HUES64 (cell line): ENCODE measurements at regions not wholly inside any gene's neighbourhood (a gene's known extent, or its start where the extent isn't known, plus 50 kb on each side); places are given as distances from the start of the nearest gene placed in this dataset.
A peak's percentile ranks its signal among the peaks of the same experiment; 100 is the strongest.

ENCODE experiments used
- H3K27ac ChIP-seq: 2 replicates; pipeline ENCODE4 v1.7.0; 2013; ENCODE audit warnings: low read depth, low read length, inconsistent platforms
- H3K27me3 ChIP-seq: 2 replicates; pipeline ENCODE4 v1.6.1; 2013; ENCODE audit warnings: mild to moderate bottlenecking, low read length; ENCODE audit not compliant: insufficient read depth
- H3K36me3 ChIP-seq: 2 replicates; pipeline ENCODE4 v1.6.1; 2013; ENCODE audit warnings: mild to moderate bottlenecking, low read length; ENCODE audit not compliant: insufficient read depth
- H3K4me1 ChIP-seq: 2 replicates; pipeline ENCODE4 v1.6.1; 2013; ENCODE audit warnings: mild to moderate bottlenecking, low read length, moderate library complexity; ENCODE audit not compliant: insufficient read depth
- H3K4me3 ChIP-seq: 2 replicates; pipeline ENCODE4 v1.5.1; 2013; ENCODE audit warnings: mild to moderate bottlenecking, low read length, moderate library complexity
- H3K9ac ChIP-seq: 2 replicates; pipeline ENCODE4 v1.6.1; 2013; ENCODE audit warnings: mild to moderate bottlenecking, low read depth, low read length
- H3K9me3 ChIP-seq: 2 replicates; pipeline ENCODE4 v1.6.1; 2013; ENCODE audit warnings: low read depth, low read length; ENCODE audit not compliant: insufficient read depth
- WGBS: fragments of 150-250, 120-280 bp; methylation state at CpG from one replicate; pipeline ENCODE4 v1.1.7; 2013; ENCODE audit warnings: missing lambda C conversion rate; 5-methylcytosine and 5-hydroxymethylcytosine counted together

GRCh38 chr3:115500795-115501194 is 122.5 kb upstream of the GAP43 start:
- 93% methylated on average over 2 of the region's 2 CpGs for WGBS
- H3K36me3 ChIP-seq, result no peaks in the 10 kb centered on the region
- H3K27ac ChIP-seq, result no peak overlapping the region
- peaks cover 3% of the 10 kb centered on the region for H3K9me3 ChIP-seq
- H3K9ac ChIP-seq, result no peak overlapping the region
- H3K27me3 ChIP-seq, result no peaks in the 10 kb centered on the region
- H3K4me3 ChIP-seq, result no peak overlapping the region
- H3K4me1 ChIP-seq, result peaks cover 11% of the 10 kb centered on the region; the same call in 1 of the 2 replicates

- H3K27ac ChIP-seq, result no peak overlapping the region
- H3K36me3 ChIP-seq, result no peaks in the 10 kb centered on the region
- no peak overlapping the region for H3K9ac ChIP-seq
- H3K4me3 ChIP-seq, result no peak overlapping the region
- peaks cover 6% of the 10 kb centered on the region for H3K9me3 ChIP-seq
- 93% methylated on average over 3 of the region's 4 CpGs for WGBS
- no peaks in the 10 kb centered on the region for H3K27me3 ChIP-seq
- H3K4me1 ChIP-seq, result peaks cover 11% of the 10 kb centered on the region; the same call in 1 of the 2 replicates
These were observed 121.2 kb upstream of the GAP43 start for GRCh38 chr3:115502128-115502527.

DNA sequence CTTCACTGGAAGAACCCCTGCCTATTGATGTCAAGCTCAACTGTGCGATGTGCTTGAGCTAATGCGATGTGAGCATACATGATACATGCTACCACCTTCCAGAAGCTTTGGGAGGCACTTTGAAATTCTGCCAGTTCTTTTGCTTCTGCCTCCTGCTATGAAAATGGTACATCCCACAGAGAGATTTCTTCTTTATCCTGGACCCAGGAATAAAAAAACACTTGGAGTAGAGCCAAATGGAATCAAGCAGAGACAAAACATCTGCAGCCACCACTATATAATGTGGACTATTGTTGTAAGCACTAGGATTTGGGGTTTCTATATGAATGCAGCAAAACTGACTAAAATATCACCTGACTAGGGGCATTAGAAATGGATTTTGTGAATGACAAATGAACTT is 119.9 kb upstream of the GAP43 start:
- H3K4me1 ChIP-seq, result peaks cover 8% of the 10 kb centered on the region; the same call in 1 of the 2 replicates
- H3K4me3 ChIP-seq, result no peak overlapping the region
- no peaks in the 10 kb centered on the region for H3K27me3 ChIP-seq

GRCh38 chr3:115508562-115508961 is 114.7 kb upstream of the GAP43 start:
- 90% methylated on average over 2 of the region's 2 CpGs for WGBS
- Histone ChIP-seq H3K36me3 (no peaks in the 10 kb centered on the region), H3K4me3 (no peak overlapping the region), H3K27ac (no peak overlapping the region), H3K4me1 (peaks cover 14% of the 10 kb centered on the region), H3K27me3 (no peaks in the 10 kb centered on the region), H3K9me3 (peaks cover 6% of the 10 kb centered on the region), H3K9ac (no peak overlapping the region)

More for the DNA sequence above, 119.9 kb upstream of the GAP43 start:
- WGBS, result 94% methylated on average over 2 of the region's 2 CpGs
- H3K9me3 ChIP-seq, result peaks cover 6% of the 10 kb centered on the region
- no peak overlapping the region for H3K9ac ChIP-seq
- no peak overlapping the region for H3K27ac ChIP-seq
- no peaks in the 10 kb centered on the region for H3K36me3 ChIP-seq

DNA sequence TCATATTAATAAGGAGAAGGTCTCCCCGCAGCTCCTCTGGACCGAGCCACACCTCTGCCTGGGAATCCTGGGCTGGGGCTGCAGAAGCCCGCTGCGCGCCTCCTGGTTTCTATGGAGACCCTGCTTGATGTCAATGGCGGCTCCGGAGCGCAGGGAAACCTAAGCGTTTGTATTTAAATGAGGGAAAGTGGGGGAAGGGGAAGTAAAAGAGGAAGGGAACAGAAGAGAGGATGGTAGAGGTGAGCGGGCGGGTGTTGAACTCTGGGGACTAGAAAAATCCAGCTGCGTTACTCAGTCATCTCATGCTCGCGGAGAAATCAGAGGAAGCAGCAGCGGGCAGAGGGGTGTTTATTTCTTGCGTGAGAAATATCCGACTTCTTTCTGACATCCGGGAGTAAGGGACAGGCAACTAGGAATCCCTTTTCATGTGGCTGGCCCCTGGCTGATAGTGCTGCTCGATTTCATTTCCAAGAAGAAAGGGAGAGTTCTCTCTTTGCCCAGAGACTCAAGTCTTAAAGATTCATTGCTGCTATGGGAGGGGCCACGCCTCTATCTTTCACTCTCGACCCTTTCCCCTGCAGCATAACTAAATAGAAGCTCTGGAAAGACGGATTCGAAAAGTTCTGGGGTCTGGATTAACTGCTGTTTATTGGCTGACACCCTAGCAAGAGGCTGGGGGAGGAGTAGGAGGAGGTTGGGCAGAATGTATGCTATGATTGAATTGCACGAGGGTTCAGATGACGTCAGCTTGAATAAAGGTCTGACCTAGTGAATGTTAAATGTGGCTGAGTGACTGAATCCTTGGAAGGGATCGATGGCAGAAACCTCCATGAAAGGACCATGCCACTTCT is 110.5 kb upstream of the GAP43 start:
- 2% methylated on average over 26 of the region's 26 CpGs for WGBS
- Histone ChIP-seq H3K4me1 (peaks cover 25% of the 10 kb centered on the region), H3K9me3 (no peaks in the 10 kb centered on the region), H3K36me3 (no peaks in the 10 kb centered on the region), H3K27me3 (no peaks in the 10 kb centered on the region), H3K9ac (peak overlapping the region; percentile 82), H3K4me3 (peak overlapping the region; percentile 66), H3K27ac (peak overlapping the region; percentile 89)

DNA sequence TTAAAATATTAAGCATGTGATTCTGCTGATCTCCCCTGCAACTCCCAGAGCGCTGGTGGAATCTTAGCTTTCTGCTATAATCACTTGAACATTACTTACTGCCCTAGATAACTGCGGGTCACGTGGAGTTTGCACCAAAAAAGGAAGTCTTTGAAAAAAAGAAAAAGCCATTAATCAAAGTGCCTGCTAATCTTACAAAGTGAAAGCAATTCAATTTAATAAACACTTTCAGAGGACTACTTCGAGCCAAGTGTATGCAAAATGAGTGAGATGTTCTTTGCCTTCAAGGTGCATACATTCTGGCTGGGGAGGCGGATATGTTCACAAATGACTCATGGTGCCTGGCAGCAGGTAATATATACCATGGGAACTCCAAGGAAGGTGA is 109.9 kb upstream of the GAP43 start:
- 78% methylated on average over 5 of the region's 5 CpGs for WGBS
- H3K4me3 ChIP-seq, result peak overlapping the region; percentile 66
- peaks cover 31% of the 10 kb centered on the region for H3K4me1 ChIP-seq
- no peaks in the 10 kb centered on the region for H3K27me3 ChIP-seq
- H3K9me3 ChIP-seq, result no peaks in the 10 kb centered on the region
- no peaks in the 10 kb centered on the region for H3K36me3 ChIP-seq
- H3K9ac ChIP-seq, result peak overlapping the region; percentile 82; the same call in 1 of the 2 replicates
- H3K27ac ChIP-seq, result peak overlapping the region; percentile 89; the same call in 1 of the 2 replicates

GRCh38 chr3:115517457-115518050 is 105.8 kb upstream of the GAP43 start:
- H3K4me3 ChIP-seq, result no peak overlapping the region
- 86% methylated on average over 2 of the region's 3 CpGs for WGBS
- H3K27ac ChIP-seq, result no peak overlapping the region
- H3K36me3 ChIP-seq, result no peaks in the 10 kb centered on the region
- no peaks in the 10 kb centered on the region for H3K27me3 ChIP-seq
- H3K9ac ChIP-seq, result no peak overlapping the region
- H3K4me1 ChIP-seq, result peaks cover 29% of the 10 kb centered on the region
- H3K9me3 ChIP-seq, result no peaks in the 10 kb centered on the region

DNA sequence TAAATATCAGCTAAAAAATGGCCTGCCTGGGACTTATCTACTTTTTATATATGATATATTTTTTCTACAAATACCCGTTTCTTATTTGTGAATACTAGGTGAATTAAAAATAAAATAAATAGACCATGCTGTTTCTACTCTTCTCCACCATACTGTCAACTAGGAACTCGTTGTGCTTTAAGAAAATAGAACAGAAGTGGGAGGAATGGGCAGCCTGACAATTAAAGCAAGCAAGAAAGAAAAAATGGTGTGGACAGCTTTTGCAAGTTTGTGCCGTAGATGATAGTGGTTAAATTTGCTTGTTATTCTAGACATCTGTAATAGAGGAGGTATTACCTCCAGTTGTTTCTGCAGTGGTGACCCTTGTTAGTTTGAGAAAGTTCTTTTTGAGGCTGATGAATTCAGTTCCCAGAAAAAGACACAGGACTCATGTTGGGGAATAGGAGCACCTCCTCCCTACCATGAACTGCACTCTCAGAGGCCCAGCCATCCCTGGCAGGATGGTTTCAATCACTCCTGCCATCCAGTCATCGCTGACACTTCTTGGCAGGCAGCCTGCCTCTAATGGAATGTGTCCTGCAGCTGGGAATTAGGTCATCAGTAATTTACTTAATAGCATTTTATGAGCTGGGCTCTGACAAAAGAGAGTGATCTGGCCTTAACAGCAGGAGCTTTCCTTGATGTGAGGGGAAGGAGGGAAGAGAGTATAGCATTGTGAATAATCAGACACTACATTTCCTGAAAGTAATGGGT is 105.0 kb upstream of the GAP43 start:
- WGBS, result 65% methylated on average over 3 of the region's 4 CpGs

DNA sequence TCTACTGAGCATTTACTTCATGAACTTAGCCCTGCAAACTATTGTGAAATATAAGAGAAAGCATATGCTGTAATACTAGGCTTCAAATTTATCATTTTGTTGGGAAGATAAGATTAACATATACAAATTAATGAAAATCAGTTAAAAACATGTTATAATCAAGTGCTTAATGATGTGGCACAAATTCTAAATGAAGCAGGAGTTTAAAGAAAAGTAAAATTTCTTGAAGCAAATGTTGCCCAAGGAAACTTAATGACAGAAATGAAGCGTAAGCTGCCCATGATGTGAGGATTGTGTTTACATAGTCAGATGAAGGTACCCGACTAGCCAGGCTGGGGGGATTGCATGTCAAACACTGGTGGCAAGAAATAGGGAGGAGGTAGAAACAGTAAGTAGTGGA is 103.1 kb upstream of the GAP43 start:
- Histone ChIP-seq H3K9ac (no peak overlapping the region), H3K4me1 (peaks cover 24% of the 10 kb centered on the region), H3K27ac (no peak overlapping the region), H3K4me3 (no peak overlapping the region), H3K9me3 (no peaks in the 10 kb centered on the region), H3K36me3 (no peaks in the 10 kb centered on the region), H3K27me3 (no peaks in the 10 kb centered on the region)
- 84% methylated on average over 2 of the region's 2 CpGs for WGBS

More for the DNA sequence above, 105.0 kb upstream of the GAP43 start:
- Histone ChIP-seq H3K36me3 (no peaks in the 10 kb centered on the region), H3K4me1 (peaks cover 31% of the 10 kb centered on the region), H3K9ac (no peak overlapping the region), H3K9me3 (no peaks in the 10 kb centered on the region), H3K4me3 (no peak overlapping the region), H3K27me3 (no peaks in the 10 kb centered on the region), H3K27ac (no peak overlapping the region)

DNA sequence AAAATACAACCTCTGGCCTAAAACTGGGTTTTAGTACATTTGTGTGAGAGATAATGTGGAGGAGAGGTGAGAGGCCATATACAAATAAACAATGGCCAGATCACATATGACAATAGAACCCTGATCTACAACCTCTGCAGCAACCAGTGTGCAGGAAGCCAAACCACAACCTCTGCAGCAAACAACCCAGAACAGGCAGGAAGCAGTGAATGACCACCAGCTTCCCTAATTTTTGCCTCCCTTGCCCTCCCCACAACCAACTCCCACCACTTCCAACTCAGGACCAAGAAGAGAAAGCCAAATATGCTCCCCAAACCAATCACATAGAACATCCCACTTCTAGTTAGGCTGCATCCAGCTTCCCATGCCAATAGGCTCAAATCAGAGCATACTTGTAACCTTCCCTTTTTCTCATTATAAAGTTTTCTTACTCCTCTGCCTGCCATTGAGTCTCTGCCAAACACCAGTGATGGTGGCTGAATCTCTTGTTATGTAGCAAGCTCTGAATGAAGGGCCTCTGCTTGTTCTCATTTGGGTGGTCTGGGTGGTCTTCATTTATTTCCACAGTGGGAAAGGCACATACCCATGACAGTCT is 102.6 kb upstream of the GAP43 start:
- Histone ChIP-seq H3K4me1 (peaks cover 24% of the 10 kb centered on the region), H3K9ac (no peak overlapping the region), H3K4me3 (no peak overlapping the region), H3K27me3 (no peaks in the 10 kb centered on the region), H3K9me3 (no peaks in the 10 kb centered on the region), H3K36me3 (no peaks in the 10 kb centered on the region), H3K27ac (no peak overlapping the region)

- H3K36me3 ChIP-seq, result no peaks in the 10 kb centered on the region
- no peaks in the 10 kb centered on the region for H3K27me3 ChIP-seq
- WGBS, result 85% methylated on average over 1 of the region's 1 CpG
- no peak overlapping the region for H3K9ac ChIP-seq
- H3K27ac ChIP-seq, result no peak overlapping the region
- H3K9me3 ChIP-seq, result no peaks in the 10 kb centered on the region
- H3K4me1 ChIP-seq, result peaks cover 12% of the 10 kb centered on the region
- no peak overlapping the region for H3K4me3 ChIP-seq
These were observed 99.9 kb upstream of the GAP43 start for GRCh38 chr3:115523458-115523857.
